Body of pancreas (tissue), 4 donors: ENCODE measurements at regions not wholly inside any gene's neighbourhood (a gene's known extent, or its start where the extent isn't known, plus 50 kb on each side); places are given as distances from the start of the nearest gene placed in this dataset.

Experiments used
- POLR2A ChIP-seq, 3 donors: fragments of 450-650 bp; IDR thresholded peaks; one replicate each; pipeline ENCODE4 v1.6.1; 2016; ENCODE audit warnings: antibody characterized with exemption in 3 of 3, mild to moderate bottlenecking in 2 of 3
- TF ChIP-seq, protein P1 (sequence below), 7 experiments: fragments of 450-650 bp in 4 of 7; fragments of 200-600 bp in 3 of 7; sonication (generic) in 3 of 7; IDR thresholded peaks; one replicate each; pipeline ENCODE4 v1.5.1; 2016 to 2019; ENCODE audit warnings: antibody characterized with exemption in 7 of 7

- TF ChIP-seq, protein P1, sequence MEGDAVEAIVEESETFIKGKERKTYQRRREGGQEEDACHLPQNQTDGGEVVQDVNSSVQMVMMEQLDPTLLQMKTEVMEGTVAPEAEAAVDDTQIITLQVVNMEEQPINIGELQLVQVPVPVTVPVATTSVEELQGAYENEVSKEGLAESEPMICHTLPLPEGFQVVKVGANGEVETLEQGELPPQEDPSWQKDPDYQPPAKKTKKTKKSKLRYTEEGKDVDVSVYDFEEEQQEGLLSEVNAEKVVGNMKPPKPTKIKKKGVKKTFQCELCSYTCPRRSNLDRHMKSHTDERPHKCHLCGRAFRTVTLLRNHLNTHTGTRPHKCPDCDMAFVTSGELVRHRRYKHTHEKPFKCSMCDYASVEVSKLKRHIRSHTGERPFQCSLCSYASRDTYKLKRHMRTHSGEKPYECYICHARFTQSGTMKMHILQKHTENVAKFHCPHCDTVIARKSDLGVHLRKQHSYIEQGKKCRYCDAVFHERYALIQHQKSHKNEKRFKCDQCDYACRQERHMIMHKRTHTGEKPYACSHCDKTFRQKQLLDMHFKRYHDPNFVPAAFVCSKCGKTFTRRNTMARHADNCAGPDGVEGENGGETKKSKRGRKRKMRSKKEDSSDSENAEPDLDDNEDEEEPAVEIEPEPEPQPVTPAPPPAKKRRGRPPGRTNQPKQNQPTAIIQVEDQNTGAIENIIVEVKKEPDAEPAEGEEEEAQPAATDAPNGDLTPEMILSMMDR (IDR thresholded peaks at IDR 0.05) = no peak
- no peak for TF ChIP-seq POLR2A (IDR thresholded peaks at IDR 0.05)
Measured at GRCh38 chr9:115781070-115781736, 372.4 kb upstream of the PAPPA start.
